ELR (cell line): ENCODE measurements at regions not wholly inside any gene's neighbourhood (a gene's known extent, or its start where the extent isn't known, plus 50 kb on each side); places are given as distances from the start of the nearest gene placed in this dataset.
"Not testable (repeated sequence)": the region's sequence is repeated elsewhere in the genome, so short reads cannot be mapped to it uniquely, and the experiment has no call there.

ENCODE experiments used
- DNase-seq: peaks from one replicate; pipeline ENCODE4 v3.0.0-alpha.2; 2015; ENCODE audit warnings: low read depth

DNA sequence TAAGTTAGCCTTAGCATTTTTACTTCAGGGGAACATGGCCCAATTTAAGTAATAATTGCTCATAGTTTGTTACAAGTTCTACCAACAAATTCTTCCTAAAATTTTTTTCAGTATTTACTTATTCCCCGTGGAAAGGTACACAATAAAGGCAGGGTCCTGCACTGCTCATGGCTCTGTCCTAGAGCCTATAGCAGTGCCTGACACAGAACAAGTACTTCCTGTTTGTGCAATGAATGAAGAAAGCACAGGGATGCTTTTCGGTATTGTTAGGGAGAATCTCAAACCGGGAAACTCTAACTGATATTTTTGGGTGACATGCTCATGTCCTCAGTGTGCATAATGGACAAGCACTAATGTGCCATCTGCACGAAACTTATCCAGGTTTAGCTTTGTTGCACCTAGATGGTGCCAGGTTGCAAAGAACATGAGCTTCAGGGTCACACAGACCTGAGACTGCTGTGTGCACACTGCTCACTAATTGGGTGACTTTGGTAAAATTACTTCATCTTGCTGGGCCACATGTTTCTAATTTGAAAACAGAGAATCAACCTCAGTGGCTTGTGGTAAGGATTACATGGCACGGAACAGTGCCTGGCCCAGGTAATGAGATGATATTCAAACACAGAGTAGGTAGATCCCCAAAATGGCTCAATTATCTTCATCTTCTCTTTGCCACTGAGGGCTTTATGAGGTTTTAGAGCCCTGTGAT is 175.8 kb upstream of the NPY2R start:
- DNase-seq: no peak

DNA sequence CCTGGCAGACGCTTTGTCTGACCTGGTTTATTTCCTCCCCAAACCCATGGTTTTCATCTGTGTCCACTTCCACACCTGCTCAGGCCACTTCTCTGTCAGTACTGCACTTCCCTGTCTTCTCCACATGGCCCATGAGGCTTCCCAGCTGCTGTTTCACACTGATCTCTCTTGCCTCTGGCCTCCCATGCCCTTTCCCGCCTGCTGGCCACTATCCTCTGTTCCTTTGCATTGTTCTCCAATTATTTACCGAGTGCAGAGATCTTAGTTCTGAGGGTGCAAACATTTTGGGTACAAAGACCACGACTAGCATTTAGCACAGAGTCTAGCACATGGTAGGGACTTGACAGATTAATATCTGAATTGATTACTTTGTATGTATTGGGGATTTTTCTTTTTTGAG is 174.8 kb upstream of the NPY2R start:
- no peak for DNase-seq

DNA sequence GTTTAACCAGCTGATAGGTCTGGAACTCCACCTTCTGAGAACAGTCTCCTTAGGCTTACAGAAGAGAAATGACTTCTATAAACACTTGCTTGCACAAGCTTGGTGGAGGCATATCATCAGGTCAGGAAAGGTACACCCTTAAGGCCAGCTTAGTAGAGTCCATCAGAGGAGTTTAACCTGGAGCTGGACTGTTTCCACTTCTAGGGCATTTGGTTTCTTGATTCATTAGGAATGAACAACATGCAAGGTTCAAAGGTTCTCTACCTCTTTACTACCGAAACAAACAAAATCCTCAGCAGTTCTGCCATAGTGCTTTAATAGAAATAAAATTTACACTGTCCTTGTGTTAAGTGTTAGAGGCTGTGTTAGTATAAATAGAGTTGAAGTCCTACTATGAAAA is 171.4 kb upstream of the NPY2R start:
- no peak for DNase-seq

DNA sequence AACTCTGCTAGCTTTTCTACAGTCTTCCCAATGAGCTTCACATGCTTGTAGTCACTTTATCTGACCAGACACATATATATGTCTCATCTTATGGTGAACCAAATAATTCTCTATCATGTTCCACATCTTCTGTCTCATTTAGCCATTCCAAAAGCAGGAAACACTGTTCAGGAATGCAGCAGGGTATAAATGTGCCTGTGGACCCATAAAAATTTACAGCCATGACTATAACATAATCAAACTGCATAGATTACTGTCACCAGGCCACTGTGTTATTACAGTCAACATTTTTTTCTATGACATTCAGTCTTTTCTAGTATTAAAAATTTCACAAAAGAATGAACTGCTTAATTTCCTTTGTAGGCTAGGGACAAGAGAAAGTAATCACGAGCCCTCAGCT is 170.0 kb upstream of the NPY2R start:
- DNase-seq: no peak

DNA sequence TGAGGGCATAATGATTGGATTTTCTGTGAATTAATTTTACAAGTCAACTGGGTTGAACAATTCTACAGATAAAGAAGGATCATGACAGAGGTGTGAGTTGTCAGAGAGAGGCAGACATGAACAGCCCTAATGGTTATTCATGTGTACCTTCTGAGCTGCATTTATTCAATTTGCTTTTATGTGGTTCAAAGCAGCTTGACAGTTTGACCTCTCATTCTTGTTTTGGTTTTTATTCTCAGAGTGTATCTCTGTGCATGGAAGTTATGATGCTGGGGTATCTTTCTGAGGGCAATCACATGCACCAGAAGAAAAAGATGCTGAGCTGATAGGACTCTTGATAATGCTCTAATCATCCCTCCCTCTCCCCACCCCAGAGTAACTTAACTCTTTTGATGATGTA is 169.3 kb upstream of the NPY2R start:
- DNase-seq: no peak

DNA sequence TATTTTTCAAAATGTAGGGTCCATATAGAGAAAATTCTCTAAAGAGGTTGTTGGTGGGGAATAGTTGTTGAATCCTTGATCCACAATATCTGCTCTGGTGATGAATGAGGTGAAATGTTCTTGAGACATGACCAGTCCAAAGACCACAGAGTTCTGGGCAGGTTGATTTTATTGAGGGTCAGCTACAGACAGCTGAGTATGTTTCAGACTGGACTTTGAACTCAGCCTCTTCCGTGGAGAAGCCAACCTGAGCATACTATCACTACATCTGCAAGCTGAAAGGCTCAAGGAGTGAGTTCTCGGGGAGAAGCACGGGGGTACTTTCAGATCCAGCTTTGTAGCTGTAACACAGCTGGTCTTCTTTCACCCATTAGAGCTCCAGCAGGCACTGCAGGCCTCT is 168.4 kb upstream of the NPY2R start:
- DNase-seq: no peak

DNA sequence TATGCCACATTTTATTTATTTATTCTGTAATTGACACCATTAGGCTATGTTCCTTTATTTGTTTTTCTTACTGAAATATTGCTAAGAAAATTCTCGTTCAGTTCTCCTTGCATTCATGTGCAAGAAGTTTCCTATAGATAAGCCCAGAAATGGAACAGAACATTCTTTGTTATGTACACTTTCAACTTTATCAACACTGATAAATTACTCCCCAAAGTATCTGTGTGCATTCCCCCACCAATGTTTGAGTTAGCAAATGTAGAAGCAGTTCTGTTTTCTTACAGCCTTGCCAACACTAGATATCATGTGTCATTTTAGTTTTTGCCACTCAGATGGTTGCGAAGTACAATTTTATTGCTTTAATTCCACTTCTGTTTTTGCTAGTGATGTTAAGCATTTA is 166.4 kb upstream of the NPY2R start:
- no peak for DNase-seq

DNA sequence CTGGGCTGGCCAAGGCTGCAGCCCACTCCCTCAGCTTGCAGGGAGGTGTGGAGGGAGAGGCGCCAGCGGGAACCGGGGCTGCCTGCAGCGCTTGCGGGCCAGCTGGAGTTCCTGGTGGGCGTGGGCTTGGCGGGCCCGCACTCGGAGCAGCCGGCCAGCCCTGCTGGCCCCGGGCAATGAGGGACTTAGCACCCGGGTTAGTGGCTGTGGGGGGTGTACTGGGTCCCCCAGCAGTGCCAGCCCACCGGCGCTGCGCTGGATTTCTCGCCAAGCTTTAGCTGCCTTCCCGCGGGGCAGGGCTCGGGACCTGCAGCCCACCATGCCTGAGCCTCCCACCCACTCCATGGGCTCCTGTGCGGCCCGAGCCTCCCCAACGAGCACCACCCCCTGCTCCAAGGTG is 164.2 kb upstream of the NPY2R start:
- DNase-seq: not testable (repeated sequence)

DNA sequence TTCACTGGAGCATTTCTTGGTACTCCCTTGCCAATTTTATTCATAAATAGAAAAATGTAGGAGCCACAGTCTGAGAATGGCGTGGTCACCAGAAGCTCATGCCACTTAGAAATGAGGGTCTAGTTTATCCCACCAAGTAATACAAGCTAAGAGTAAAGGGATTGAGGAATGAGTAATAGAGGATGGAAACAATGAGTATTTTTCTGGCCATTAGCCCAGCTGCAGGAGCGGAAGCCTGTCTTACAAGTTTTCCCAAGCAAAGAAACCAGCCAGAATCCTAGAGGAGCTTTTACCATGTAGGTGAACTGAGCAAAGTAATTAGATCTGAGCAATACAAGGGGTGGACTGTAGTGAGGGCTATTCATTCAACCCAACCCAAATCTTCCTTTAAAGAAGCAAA is 160.7 kb upstream of the NPY2R start:
- DNase-seq: peak; percentile 60

DNA sequence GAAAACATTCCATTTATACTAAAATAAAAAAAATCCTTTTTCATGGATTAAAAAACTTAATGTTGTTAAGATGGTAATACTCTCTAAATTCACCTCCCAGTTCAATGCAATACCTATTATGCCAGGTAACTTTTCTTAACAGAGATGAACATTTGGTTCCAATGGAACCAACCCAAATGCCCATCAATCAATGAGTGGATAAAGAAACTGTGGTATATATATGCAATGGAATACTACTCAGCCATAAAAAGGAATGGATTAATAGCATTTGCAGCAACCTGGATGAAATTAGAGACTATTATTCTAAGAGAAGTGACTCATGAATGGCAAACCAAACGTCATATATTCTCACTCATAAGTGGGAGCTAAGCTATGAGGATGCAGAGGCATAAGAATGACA is 154.4 kb upstream of the NPY2R start:
- DNase-seq: peak; percentile 9

DNA sequence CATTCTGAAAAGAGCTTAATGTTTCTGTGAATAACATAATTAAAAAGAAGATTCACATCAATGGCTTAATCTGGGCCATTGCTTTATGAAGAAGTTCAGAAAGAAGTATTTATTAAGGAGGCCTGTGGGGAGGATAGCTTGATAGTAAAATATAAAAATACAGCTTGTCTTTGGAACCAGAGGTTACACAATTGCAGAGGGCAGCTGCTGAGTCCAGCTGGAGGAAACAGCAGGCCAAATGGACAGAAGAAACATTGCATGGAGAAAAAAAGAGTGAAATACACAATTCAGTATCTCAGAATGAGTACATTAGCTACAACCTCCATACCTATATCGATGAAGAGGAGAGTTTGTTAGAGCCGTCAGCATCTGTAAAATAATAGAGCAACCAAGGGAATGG is 148.0 kb upstream of the NPY2R start:
- DNase-seq: no peak

DNA sequence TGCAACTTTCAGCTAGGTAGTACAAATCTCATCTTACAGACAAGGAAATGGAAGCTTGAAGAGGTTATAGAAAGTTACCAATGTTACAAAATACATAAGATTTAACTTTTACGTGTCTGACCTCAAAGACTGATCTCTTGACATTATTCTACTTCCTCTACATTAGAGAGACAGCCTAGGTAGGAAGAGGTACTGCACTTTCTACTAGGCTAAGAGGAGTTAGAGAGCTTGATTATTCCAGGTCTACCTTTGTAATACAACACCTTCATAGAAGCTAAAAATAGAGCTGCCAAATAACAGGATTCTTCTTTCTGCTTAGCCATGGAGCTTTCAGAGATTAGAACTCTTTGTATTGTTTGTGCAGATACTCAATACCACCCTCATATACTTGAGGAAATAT is 147.6 kb upstream of the NPY2R start:
- no peak for DNase-seq

DNA sequence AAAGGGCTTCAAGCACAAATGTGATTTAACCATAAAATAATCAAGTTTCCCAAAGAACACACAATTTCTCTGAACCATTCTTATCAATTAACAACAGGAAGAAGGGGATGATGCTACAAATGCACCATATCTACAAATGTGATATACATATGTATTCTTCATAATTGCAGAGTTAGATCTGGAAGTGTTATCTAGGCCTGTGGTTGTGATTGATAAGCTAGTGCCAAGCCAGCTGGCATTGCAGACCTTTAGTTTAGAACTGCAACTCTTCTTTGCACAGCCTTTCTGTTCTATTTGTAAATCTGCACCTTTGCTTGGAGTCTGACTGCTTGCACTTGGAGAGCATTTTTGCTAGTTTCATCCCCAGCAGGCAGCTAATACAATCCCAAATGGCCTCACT is 145.5 kb upstream of the NPY2R start:
- no peak for DNase-seq

DNA sequence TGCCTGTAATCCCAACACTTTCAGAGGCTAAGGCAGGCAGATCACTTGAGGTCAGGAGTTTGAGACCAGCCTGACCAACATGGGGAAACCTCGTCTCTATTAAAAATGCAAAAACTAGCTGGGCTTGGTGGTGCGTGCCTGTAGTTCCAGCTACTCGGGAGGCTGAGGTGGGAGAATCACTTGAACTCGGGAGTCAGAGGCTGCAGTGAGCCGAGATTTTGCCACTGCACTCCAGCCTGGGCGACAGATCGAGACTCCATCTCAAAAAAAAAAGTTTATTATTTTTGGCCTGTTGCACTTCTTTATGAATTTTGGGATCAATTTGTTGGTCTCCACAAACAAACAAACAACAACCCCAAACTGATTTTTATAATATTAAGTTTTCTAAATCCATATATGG is 143.5 kb upstream of the NPY2R start:
- DNase-seq: not testable (repeated sequence)

DNA sequence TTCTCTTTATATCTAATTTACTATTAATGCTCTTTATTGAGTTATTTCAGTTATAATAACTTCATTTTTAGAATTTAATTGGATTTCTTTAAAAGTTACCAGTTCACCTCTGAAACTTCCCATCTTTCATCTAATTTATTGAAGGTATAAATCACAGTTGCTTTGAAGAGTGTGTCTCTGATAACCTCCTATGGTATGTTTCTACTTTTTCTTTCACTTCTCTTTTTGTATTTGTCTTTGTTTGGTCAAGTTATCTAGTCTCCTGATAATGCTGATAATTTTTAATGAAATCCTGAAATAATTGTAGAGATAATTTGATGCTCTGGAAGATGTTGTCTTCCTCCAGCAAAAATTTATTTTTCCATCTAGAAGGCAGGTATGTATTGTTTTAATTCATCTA is 141.6 kb upstream of the NPY2R start:
- DNase-seq: no peak

DNA sequence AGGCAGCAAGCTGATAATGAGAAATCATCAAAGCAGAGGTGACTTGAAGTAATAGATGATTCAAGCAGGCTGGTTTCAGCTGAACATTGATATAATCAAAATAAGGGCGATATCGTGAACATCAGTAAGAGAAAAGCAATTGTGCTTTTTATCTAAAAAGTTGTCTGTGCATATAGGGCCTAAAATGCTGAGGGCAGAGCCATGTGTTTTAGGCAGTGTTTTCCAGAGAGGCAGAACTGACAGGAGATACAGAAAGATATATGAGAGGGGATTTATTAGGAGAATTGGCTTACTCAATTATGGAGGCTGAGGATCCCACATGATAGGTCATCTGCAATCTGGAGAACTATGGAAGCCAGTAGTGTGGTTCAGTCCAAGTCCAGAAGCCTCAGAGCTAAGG is 136.5 kb upstream of the NPY2R start:
- DNase-seq: no peak

DNA sequence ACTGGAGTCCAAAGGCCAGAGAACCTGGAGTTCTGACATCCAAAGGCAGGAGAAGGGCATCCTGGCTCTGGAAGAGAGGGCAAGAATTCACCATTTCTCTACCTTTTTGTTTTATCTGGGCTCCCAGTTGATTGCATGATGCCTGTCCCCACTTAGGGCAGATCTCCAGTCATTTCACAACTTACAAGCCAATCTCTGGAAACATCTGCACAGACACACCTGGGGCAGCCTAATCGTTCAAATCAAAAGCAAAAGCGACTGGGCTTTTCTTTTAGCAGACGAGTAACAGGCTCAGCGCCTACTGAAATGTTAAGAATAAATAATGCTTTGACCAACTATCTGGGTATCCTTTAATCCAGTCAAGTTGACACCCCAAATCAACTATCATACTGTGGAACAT is 136.0 kb upstream of the NPY2R start:
- no peak for DNase-seq

DNA sequence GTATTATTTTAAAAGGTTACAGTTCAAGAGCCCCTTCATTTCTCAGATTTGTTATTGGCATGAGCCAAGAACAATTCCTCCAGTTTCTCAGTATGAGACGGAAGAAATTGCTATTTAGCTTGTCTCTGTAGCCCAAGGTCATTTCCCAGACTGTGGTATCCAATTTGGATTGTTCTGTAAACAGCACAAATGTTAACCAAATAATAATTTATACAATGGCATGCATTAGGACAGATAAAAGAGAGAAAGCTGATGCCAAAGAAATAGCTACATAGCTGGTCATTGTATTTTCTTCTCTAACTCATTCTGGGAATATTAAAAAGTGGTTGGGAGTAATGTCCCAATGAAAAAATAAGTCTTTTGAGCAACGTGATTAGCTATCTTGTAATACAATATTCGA is 134.6 kb upstream of the NPY2R start:
- DNase-seq: no peak

DNA sequence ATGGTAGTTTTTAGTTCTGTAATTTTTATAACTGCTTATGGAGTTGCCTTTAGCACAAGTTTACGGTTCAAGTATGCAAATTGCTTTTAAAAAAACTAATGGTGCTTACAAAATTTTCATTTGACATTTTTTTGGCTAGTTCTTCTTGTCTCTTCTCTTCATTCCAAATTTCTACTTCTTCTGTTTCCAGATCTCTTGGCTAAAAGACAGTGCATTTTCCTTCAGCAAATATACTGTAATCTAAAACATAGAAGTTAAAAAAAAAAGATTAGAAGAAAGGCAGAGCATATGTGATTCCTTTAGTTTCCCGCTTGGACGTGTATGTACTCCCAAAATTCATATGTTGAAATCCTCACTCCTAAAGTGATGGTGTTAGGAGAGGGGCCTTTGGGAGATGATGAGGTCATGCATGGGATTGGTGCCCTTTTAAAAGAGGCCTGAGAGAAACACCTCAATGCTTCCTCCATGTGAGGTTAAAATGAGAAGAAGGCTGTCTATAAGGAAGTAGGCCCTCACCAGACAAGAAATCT is 132.1 kb upstream of the NPY2R start:
- DNase-seq: no peak

DNA sequence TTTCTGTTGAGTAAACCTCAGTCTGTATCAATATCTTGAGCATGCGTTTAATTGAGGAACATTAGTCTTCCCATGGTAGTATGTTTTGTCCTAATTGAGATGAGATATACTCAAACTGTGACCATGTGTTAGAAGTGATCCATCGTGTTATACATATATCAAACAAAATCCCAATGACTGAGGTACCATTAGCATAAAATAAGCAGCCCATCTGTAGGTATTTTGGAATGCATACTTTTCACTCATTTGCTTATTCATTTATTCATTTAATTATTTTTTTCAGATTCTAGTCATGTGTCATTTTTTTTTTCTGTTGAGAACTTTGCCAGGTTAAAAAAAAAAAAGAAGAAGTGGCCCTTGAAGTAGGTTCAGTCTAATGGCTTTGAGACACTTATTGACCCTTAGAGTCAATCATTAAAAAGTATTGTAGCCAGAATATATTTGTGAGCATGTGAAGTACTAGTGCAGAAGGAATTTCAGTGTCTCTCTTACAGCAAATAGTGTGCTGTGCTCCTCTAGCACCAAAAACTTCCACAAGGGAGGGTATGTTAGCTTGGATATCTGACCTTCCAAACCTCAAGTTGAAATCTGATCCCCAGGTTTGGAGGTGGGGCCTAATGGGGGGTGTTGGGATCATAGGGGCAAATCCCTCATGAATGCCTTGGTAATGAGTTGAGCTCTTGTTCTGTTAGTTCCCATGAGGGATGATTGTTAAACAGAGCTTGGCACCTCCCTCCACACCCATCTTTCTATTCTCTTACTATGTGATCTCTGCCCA is 130.8 kb upstream of the NPY2R start:
- no peak for DNase-seq

DNA sequence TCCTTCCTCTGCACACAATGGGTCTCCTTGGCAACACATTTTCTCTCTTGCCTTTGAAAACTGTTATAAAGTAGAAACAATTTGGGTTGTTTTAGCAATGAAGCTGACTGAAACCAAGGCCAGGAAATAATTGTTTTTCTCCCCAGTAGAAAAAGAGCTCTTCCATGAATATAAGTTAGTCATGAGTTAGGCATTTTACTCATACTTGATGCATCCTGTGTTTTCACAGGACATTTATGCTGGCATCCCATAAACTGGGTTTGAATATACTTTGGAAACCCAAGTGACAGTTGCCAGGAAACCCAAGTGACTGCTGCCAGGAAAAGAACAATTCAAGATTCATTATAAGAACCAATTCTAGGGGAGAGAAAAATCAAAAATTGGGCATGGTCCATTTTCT is 128.6 kb upstream of the NPY2R start:
- peak; percentile 73 for DNase-seq

DNA sequence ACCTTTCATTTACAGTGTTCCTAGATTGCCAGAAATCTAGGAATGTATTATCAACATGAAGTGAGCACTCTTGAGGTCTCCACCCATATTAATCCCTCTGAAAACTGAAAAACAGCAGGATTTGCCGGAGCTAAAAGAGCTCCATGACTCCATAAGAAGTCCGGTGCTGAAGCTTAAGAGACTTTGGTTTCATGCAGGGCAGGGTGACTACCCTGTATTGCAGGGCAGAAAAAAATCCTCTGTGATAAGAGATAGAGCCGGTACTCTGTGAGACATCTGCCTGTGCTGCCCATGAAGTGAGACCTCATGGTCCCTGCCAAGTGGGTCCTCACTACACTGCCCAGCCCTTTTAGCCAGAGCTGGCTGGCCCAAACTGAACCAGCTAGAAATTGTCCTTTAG is 127.2 kb upstream of the NPY2R start:
- no peak for DNase-seq

DNA sequence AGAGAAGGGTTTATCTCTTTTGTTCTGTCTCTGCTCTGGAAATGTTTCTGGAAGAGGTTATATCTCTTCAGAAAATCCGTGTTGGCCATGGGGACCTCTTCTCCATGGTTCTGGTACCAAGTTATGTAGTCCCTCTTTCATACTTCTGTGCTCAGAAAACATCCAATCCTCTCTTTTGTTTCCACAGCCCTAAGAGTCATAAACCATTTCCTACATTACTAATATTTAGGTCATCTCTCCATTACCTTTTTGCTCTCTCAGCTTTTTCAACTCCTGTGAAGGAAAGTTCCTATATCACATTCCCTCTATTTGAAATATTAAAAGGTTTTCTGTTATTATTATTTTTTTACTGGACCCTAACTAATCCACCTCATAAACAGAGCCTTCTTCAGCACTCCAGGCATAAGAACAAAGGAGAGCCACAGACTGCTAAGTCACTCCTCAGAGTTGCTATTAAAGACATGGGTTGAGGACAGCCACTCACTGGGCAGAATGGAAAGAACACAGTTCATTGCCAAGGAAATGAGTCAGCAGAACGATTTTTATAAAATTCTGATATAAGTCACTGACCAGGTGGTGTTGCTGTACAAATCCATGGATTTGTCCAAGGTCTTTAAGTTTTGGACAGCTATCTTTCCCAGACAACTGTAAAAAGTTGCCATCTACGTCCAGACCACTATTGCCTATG is 122.4 kb upstream of the NPY2R start:
- DNase-seq: peak; percentile 74
